Osteocyte (in vitro differentiated cells): ENCODE measurements at regions not wholly inside any gene's neighbourhood (a gene's known extent, or its start where the extent isn't known, plus 50 kb on each side); places are given as distances from the start of the nearest gene placed in this dataset.

Experiments used
- DNase-seq: peaks from one replicate; pipeline ENCODE4 v3.0.0; 2021; ENCODE audit warnings: mixed read lengths; ENCODE audit not compliant: unreplicated experiment; ENCODE audit errors: extremely low spot score
- H3K27ac Mint-ChIP-seq: one replicate; pipeline ENCODE4 v1.8.0; 2021; ENCODE audit warnings: mild to moderate bottlenecking, mixed read lengths; ENCODE audit not compliant: unreplicated experiment
- H3K27me3 Mint-ChIP-seq: one replicate; pipeline ENCODE4 v1.8.0; 2021; ENCODE audit warnings: mixed read lengths; ENCODE audit not compliant: unreplicated experiment
- H3K36me3 Mint-ChIP-seq: one replicate; pipeline ENCODE4 v1.8.0; 2021; ENCODE audit warnings: mixed read lengths; ENCODE audit not compliant: unreplicated experiment
- H3K4me1 Mint-ChIP-seq: one replicate; pipeline ENCODE4 v1.8.0; 2021; ENCODE audit warnings: mixed read lengths; ENCODE audit not compliant: unreplicated experiment
- H3K4me3 Mint-ChIP-seq: one replicate; pipeline ENCODE4 v1.8.0; 2021; ENCODE audit warnings: mild to moderate bottlenecking, moderate library complexity, mixed read lengths; ENCODE audit not compliant: unreplicated experiment
- H3K9me3 Mint-ChIP-seq: one replicate; pipeline ENCODE4 v1.8.0; 2021; ENCODE audit warnings: mixed read lengths; ENCODE audit not compliant: unreplicated experiment
- TF ChIP-seq, protein P1 (sequence below): fragments of 200-600 bp; sonication (generic); IDR thresholded peaks from 2 replicates; pipeline ENCODE4 v1.5.0; 2021; ENCODE audit warnings: antibody characterized with exemption, mild to moderate bottlenecking, moderate library complexity

DNA sequence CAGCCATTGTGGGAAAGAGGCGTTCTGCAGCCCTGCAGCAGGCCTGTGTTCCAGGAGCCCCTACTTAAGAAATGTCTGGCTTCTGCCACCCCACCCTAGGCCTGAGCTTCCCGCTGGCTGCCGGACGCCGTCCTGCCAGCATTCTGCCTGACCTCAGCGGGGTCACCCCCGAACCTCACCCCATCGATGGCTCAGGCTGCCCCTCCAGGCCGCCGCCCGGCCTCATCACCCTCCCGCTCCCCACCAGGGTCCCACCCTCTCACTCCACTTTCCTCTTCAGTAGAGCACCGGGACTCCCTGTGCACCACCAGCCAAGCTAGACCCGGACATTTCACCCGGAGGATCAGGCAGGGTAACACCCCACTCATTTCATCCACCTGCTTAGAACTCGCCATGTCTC is 73.6 kb upstream of the SALL3 start:
- TF ChIP-seq, protein P1, sequence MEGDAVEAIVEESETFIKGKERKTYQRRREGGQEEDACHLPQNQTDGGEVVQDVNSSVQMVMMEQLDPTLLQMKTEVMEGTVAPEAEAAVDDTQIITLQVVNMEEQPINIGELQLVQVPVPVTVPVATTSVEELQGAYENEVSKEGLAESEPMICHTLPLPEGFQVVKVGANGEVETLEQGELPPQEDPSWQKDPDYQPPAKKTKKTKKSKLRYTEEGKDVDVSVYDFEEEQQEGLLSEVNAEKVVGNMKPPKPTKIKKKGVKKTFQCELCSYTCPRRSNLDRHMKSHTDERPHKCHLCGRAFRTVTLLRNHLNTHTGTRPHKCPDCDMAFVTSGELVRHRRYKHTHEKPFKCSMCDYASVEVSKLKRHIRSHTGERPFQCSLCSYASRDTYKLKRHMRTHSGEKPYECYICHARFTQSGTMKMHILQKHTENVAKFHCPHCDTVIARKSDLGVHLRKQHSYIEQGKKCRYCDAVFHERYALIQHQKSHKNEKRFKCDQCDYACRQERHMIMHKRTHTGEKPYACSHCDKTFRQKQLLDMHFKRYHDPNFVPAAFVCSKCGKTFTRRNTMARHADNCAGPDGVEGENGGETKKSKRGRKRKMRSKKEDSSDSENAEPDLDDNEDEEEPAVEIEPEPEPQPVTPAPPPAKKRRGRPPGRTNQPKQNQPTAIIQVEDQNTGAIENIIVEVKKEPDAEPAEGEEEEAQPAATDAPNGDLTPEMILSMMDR: no peak
- H3K36me3 Mint-ChIP-seq: no peaks in the 10 kb centered on the region
- peak; percentile 75 for DNase-seq
- H3K27ac Mint-ChIP-seq: no peak overlapping the region
- no peak overlapping the region for H3K4me3 Mint-ChIP-seq
- peaks cover 24% of the 10 kb centered on the region for H3K9me3 Mint-ChIP-seq
- H3K4me1 Mint-ChIP-seq: no peaks in the 10 kb centered on the region
- no peaks in the 10 kb centered on the region for H3K27me3 Mint-ChIP-seq

DNA sequence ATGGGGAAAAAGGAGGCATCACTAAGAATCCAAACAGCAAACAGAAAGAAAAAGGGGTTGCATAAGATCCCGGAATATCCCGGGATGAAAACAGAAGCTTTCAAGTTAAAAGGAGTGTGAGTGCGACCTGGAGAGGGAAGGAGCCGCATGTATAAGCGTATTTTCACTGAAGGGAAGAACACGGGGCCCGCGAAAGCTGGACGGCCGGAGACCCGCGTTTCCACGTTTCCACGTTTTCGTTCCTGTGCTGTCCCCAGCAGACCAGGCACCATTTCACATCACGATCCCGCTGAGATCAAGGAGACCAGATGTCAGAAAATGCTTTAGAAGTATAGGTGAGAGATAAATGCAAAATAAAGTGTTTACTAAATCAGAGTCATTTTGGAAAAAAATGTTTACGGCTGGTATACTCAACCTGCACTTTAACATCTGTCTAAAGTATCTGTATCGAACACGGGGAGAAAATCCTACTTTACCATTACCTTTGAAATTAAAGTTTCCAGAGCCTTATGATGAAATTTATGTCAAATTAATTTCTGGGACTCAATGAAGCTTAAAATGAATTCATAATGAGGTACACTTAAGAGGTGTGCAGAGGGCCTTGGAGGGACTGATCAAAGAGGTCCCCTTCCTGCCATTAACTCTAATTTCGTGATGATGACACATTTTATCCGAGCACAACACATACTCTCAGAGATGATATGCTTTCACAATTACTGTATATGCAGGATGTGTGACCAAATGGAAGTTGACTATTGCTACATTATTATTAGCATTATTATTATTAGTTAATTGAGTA is 71.0 kb upstream of the SALL3 start:
- Mint-ChIP-seq H3K4me1 (no peaks in the 10 kb centered on the region), H3K9me3 (peaks cover 19% of the 10 kb centered on the region), H3K27me3 (no peaks in the 10 kb centered on the region), H3K27ac (no peak overlapping the region), H3K36me3 (no peaks in the 10 kb centered on the region), H3K4me3 (no peak overlapping the region)
- DNase-seq: peak; percentile 54
- TF ChIP-seq, protein P1: no peak

DNA sequence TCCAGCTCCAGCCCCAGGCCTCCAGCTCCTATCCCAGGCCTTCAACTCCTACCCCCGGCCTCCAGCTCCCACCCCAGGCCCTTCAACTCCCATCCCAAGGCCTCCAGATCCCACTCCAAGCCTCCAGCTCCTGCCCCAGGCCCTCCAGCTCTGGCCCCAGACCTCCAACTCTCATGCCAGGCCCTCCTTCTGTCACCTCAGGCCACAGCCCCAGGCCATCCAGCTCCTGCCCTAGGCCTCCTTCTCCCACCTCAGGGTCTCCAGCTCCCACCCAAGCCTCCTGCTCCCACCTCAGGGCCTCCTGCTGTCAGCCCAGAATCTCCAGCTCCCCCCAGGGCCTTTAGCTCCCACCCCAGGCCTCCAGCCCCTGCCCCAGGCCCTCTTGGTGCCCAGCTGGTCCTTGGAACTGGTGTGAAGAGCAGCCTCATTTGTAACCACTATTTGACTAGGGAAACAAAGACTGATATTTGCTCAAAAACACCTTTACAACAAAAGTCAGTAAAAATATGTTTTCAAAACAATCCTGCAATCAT is 67.8 kb upstream of the SALL3 start:
- H3K36me3 Mint-ChIP-seq: no peaks in the 10 kb centered on the region
- peaks cover 21% of the 10 kb centered on the region for H3K9me3 Mint-ChIP-seq
- H3K4me3 Mint-ChIP-seq: no peak overlapping the region
- no peaks in the 10 kb centered on the region for H3K4me1 Mint-ChIP-seq
- peak; percentile 68 for DNase-seq
- H3K27ac Mint-ChIP-seq: no peak overlapping the region
- H3K27me3 Mint-ChIP-seq: no peaks in the 10 kb centered on the region
- TF ChIP-seq, protein P1: no peak

DNA sequence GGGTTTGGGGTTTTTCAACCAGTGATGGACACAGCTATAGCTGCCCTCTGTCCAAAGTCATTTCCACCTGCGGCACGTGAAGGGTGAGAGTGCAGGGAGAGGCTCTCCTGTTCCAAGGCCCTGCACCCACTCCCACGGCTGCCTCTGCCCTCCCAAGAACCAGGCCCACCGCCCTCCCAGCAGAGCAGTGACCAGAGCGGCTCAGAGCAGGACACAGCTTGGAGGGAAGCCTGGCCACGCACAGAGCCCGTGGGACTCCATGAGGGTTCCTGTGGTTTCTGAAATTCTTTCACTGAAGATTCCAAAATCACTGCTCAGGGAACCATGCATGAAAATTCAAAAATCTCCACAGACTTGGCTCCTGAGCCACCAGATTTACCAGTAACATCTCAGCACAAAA is 67.3 kb upstream of the SALL3 start:
- H3K4me3 Mint-ChIP-seq: no peak overlapping the region
- no peaks in the 10 kb centered on the region for H3K4me1 Mint-ChIP-seq
- H3K9me3 Mint-ChIP-seq: peaks cover 23% of the 10 kb centered on the region
- H3K36me3 Mint-ChIP-seq: no peaks in the 10 kb centered on the region
- H3K27me3 Mint-ChIP-seq: no peaks in the 10 kb centered on the region
- H3K27ac Mint-ChIP-seq: no peak overlapping the region
- TF ChIP-seq, protein P1: no peak
- peak; percentile 69 for DNase-seq

GRCh38 chr18:78912844-78913243 is 66.8 kb upstream of the SALL3 start:
- Mint-ChIP-seq H3K27ac (no peak overlapping the region), H3K4me1 (no peaks in the 10 kb centered on the region), H3K4me3 (no peak overlapping the region), H3K27me3 (no peaks in the 10 kb centered on the region), H3K9me3 (peaks cover 26% of the 10 kb centered on the region), H3K36me3 (no peaks in the 10 kb centered on the region)
- TF ChIP-seq, protein P1: no peak
- peak; percentile 77 for DNase-seq
